ENCODE measurements at regions not wholly inside any gene's neighbourhood (a gene's known extent, or its start where the extent isn't known, plus 50 kb on each side); places are given as distances from the start of the nearest gene placed in this dataset.

- no peak for DNase-seq
Observed at GRCh38 chr4:115418635-115419396, 305.4 kb upstream of the NDST4 start.

GRCh38 chr4:115396034-115396433 is 282.6 kb upstream of the NDST4 start:
- DNase-seq = no peak

GRCh38 chr4:115376866-115377265 is 263.4 kb upstream of the NDST4 start:
- no peak for DNase-seq

- no peak for DNase-seq
Observed at GRCh38 chr4:115374621-115375020, 261.2 kb upstream of the NDST4 start.

- DNase-seq = no peak
Observed at GRCh38 chr4:115370490-115370889, 257.1 kb upstream of the NDST4 start.

- DNase-seq = no peak
Observed at GRCh38 chr4:115370012-115370411, 256.6 kb upstream of the NDST4 start.

- no peak for DNase-seq
Observed at GRCh38 chr4:115366390-115366789, 253.0 kb upstream of the NDST4 start.

- DNase-seq = no peak
Observed at GRCh38 chr4:115365185-115365584, 251.8 kb upstream of the NDST4 start.

GRCh38 chr4:115361781-115362180 is 248.4 kb upstream of the NDST4 start:
- no peak for DNase-seq

- DNase-seq = no peak
Observed at GRCh38 chr4:115360431-115360830, 247.0 kb upstream of the NDST4 start.

GRCh38 chr4:115357776-115358175 is 244.4 kb upstream of the NDST4 start:
- DNase-seq = no peak

GRCh38 chr4:115356176-115356575 is 242.8 kb upstream of the NDST4 start:
- no peak for DNase-seq

- DNase-seq = no peak
Observed at GRCh38 chr4:115355329-115355728, 241.9 kb upstream of the NDST4 start.

- DNase-seq = no peak
Observed at GRCh38 chr4:115353370-115353769, 239.9 kb upstream of the NDST4 start.

GRCh38 chr4:115343171-115343570 is 229.8 kb upstream of the NDST4 start:
- DNase-seq = no peak

GRCh38 chr4:115334736-115335411 is 221.5 kb upstream of the NDST4 start:
- no peak for DNase-seq

- no peak for DNase-seq
Observed at GRCh38 chr4:115332078-115332477, 218.7 kb upstream of the NDST4 start.

- DNase-seq = no peak
Observed at GRCh38 chr4:115331241-115331640, 217.8 kb upstream of the NDST4 start.

GRCh38 chr4:115325836-115326235 is 212.4 kb upstream of the NDST4 start:
- no peak for DNase-seq

GRCh38 chr4:115323106-115323707 is 209.8 kb upstream of the NDST4 start:
- DNase-seq = no peak

GRCh38 chr4:115315182-115315581 is 201.8 kb upstream of the NDST4 start:
- DNase-seq = no peak

GRCh38 chr4:115310641-115311040 is 197.2 kb upstream of the NDST4 start:
- DNase-seq = no peak

GRCh38 chr4:115294717-115295116 is 181.3 kb upstream of the NDST4 start:
- no peak for DNase-seq

- no peak for DNase-seq
Observed at GRCh38 chr4:115293093-115293462, 179.7 kb upstream of the NDST4 start.
